ENCODE measurements at regions not wholly inside any gene's neighbourhood (a gene's known extent, or its start where the extent isn't known, plus 50 kb on each side); places are given as distances from the start of the nearest gene placed in this dataset.
"Not testable (repeated sequence)": the region's sequence is repeated elsewhere in the genome, so short reads cannot be mapped to it uniquely, and the experiment has no call there.

DNA sequence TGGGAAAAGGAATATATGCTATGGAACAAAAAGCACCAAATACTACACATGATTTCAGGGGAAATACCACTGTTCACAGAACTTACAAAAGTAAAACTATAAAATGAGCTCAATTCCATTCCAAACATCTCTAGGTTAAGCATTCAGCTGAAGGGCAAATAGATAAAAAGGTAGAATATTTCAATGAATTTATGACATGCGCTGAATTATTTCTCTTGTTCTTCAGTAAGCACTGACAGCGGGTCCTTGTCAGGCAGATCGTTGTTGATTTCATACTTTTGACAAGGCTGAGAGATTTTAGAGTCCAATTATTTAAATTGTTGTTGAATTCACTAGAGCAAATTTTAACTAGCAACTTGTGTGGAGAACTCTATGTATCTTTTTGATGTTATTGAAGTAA is 449.6 kb downstream of the GUCY1A2 start:
- DNase-seq (ENCODE audit: low read depth, low spot score) = no peak

DNA sequence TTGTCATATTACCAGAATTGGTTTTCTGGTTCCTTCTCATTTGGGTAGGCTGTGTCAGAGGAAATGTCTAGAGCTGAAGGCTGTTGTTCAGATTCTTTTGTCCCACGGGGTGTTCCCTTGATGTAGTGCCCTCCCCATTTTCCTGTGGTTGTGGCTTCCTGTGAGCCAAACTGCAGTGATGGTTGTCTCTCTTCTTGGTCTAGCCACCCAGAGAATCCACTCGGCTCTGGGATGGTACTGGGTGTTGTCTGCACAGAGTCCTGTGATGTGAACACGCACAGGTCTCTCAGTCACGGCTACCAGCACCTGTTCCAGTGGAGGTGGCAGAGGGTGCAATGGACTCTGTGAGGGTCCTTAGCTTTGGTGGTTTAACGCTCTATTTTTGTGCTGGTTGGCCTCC is 440.9 kb downstream of the GUCY1A2 start:
- not testable (repeated sequence) for DNase-seq (ENCODE audit: low read depth, low spot score)

DNA sequence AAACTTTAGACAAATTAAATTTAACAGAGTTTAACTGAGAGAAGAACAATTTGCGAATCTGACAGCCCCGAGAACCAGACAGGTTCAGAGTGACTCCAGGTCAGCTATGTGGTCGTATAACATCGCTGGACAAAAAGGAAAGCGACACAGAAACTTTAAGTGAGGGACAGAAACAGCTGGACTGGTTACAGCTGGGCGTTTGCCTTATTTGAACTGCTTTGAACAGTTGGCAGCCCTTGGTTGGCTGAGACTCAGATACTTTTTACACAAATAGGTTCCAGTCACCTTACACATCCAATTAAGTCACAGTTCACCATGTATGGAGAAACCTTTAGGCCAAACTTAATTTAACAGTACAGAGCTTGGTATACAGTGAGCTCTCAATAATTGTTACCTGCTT is 436.9 kb downstream of the GUCY1A2 start:
- no peak for DNase-seq (ENCODE audit: low read depth, low spot score)

- peak; percentile 2 for DNase-seq (ENCODE audit: low read depth, low spot score)
Measured at GRCh38 chr11:106585061-106585460, 433.2 kb downstream of the GUCY1A2 start.

- DNase-seq (ENCODE audit: low read depth, low spot score) = peak; percentile 7
Measured at GRCh38 chr11:106594751-106595351, 423.4 kb downstream of the GUCY1A2 start.

DNA sequence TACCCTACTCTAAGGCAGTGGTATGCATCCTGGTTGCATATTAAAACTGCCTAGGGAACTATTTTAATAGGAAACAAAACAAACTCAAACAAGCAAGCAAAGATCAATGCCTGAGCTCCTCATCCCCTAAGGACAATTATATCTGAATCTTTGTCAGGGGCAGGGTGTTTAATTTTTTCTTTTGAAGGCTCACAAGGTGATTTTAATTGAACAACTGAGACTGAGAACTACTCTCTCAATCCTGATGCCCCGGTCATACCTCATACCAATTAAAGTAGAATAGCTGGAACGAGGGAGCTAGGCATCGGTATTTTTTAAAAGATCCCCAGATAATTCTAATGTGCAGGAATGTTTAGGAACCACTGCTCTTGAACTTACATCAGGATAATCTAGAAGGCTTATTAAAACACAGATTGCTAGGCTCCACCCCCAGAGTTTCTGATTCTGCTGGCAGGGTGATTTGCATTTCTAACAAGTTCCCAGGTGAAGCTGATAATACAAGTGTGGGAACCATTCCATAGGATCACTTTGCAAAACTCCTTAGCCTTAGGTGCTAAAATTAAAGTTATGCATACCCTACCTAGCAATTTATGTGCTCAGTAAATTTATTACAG is 416.5 kb downstream of the GUCY1A2 start:
- DNase-seq (ENCODE audit: low read depth, low spot score) = no peak

DNA sequence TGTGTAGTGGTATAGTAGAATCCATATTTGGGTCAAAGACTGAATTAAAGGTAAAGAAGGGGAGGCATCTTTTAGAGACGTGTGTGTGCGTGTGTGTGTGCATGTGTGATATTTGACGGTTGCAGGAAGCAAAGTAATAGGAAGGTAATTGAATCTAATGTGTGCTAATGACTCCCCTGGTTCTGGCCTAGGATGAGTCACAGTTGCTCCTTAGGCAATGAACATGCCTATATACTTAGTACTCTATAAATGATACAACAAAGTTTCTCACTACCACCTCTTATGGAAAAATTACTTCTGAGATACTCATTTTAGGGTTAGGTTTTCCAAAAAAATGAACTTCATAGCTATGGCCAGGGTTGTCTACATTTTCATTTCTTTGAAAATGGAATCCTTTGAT is 409.6 kb downstream of the GUCY1A2 start:
- no peak for DNase-seq (ENCODE audit: low read depth, low spot score)

GRCh38 chr11:106614262-106614661 is 404.0 kb downstream of the GUCY1A2 start:
- no peak for DNase-seq (ENCODE audit: low read depth, low spot score)

DNA sequence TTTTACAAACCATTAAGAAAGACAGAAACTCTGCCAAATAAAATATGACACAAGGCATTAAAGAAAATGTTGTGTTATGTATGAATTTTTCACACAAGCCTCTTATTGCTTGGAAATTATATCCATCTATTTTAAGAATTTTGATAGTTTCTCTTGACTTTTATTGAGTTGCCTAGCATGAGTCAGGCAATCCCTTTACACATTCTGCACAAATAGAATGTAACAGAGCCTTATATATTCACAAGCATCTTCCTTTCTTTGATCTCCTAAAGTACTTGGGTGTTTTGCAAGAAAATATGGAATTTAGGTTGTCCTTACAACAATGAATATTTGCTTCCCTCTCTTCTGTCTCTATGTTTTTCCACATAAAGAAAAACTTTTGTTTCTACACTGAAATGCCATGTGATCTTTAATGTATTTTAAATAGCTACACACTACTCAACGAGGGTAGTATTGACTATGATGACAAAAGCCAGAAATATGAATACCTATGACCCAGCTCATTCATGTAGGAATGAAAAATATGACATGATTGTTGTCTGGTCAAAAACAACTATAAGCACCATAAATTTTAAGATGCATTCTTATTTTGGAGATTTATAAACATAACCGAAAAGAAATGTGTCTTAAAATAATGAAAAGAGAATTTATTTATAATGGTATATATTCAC is 398.8 kb downstream of the GUCY1A2 start:
- no peak for DNase-seq (ENCODE audit: low read depth, low spot score)

- no peak for DNase-seq (ENCODE audit: low read depth, low spot score)
Measured at GRCh38 chr11:106621484-106621883, 396.8 kb downstream of the GUCY1A2 start.
